Neural cell (in vitro differentiated cells): ENCODE measurements at regions not wholly inside any gene's neighbourhood (a gene's known extent, or its start where the extent isn't known, plus 50 kb on each side); places are given as distances from the start of the nearest gene placed in this dataset.

Source experiments
- CTCF ChIP-seq: fragments of 450-650 bp; IDR thresholded peaks from 2 replicates; pipeline ENCODE4 v1.5.1; 2014; ENCODE audit warnings: antibody characterized with exemption, mild to moderate bottlenecking, moderate library complexity; ENCODE audit not compliant: poor library complexity, severe bottlenecking
- EZH2 ChIP-seq: fragments of 200-600, 300-800 bp; shearing (Covaris generic), sonication (generic); IDR thresholded peaks from 2 replicates; pipeline ENCODE4 v1.6.1; 2014; ENCODE audit warnings: antibody characterized with exemption, low read length, borderline replicate concordance, mild to moderate bottlenecking; ENCODE audit not compliant: insufficient read depth, poor library complexity, severe bottlenecking

GRCh38 chr18:45155526-45155925, 459.8 kb upstream of the SLC14A2 start:
- TF ChIP-seq EZH2 (no peak), CTCF (no peak)
